GM12874 (cell line): ENCODE measurements at regions not wholly inside any gene's neighbourhood (a gene's known extent, or its start where the extent isn't known, plus 50 kb on each side); places are given as distances from the start of the nearest gene placed in this dataset.

ENCODE experiments used
- CTCF ChIP-seq: IDR thresholded peaks from 2 replicates; pipeline ENCODE4 v1.5.1; 2011; ENCODE audit warnings: low read depth, mild to moderate bottlenecking, control low read depth, low read length, moderate library complexity; ENCODE audit not compliant: insufficient read depth

- no peak for TF ChIP-seq CTCF
Measured at GRCh38 chr12:104889735-104890134, 68.4 kb downstream of the SLC41A2 start.

GRCh38 chr12:104888892-104889291 is 69.2 kb downstream of the SLC41A2 start:
- TF ChIP-seq CTCF = no peak

- TF ChIP-seq CTCF = no peak
Measured at GRCh38 chr12:104888481-104888880, 69.6 kb downstream of the SLC41A2 start.

- TF ChIP-seq CTCF = no peak
Measured at GRCh38 chr12:104887452-104887851, 70.6 kb downstream of the SLC41A2 start.

GRCh38 chr12:104886418-104887401 is 71.4 kb downstream of the SLC41A2 start:
- no peak for TF ChIP-seq CTCF

GRCh38 chr12:104877103-104877705 is 80.9 kb downstream of the SLC41A2 start:
- TF ChIP-seq CTCF = peak; percentile 23; the same call in 1 of the 2 replicates

GRCh38 chr12:104873374-104873773 is 84.7 kb downstream of the SLC41A2 start:
- TF ChIP-seq CTCF = no peak
